Hepatocyte (in vitro differentiated cells): ENCODE measurements at regions not wholly inside any gene's neighbourhood (a gene's known extent, or its start where the extent isn't known, plus 50 kb on each side); places are given as distances from the start of the nearest gene placed in this dataset.

Experiments
- DNase-seq: peaks from one replicate; pipeline ENCODE4 v3.0.0-alpha.2; 2016; ENCODE audit warnings: low spot score
- H2AFZ ChIP-seq: fragments of 200-600 bp; sonication (generic); 2 replicates; pipeline ENCODE4 v1.6.0; 2016; ENCODE audit warnings: antibody characterized with exemption, mild to moderate bottlenecking
- H3K27ac ChIP-seq: fragments of 200-600 bp; sonication (generic); 2 replicates; pipeline ENCODE4 v1.5.1; 2016; ENCODE audit warnings: mild to moderate bottlenecking
- H3K27me3 ChIP-seq: fragments of 200-600 bp; sonication (generic); 2 replicates; pipeline ENCODE4 v1.6.1; 2016
- H3K36me3 ChIP-seq: fragments of 200-600 bp; sonication (generic); replicated peaks from 2 replicates; pipeline ENCODE4 v1.5.1; 2016; ENCODE audit warnings: low read depth; ENCODE audit not compliant: insufficient read depth
- H3K4me1 ChIP-seq: fragments of 200-600 bp; sonication (generic); 2 replicates; pipeline ENCODE4 v1.5.1; 2016; ENCODE audit warnings: mild to moderate bottlenecking, moderate library complexity; ENCODE audit not compliant: insufficient read depth
- H3K4me2 ChIP-seq: fragments of 200-600 bp; sonication (generic); 2 replicates; pipeline ENCODE4 v1.6.0; 2016
- H3K4me3 ChIP-seq: fragments of 200-600 bp; sonication (generic); 2 replicates; pipeline ENCODE4 v1.5.1; 2016; ENCODE audit warnings: mild to moderate bottlenecking
- H3K79me2 ChIP-seq: fragments of 200-600 bp; sonication (generic); 2 replicates; pipeline ENCODE4 v1.6.0; 2017; ENCODE audit warnings: mild to moderate bottlenecking
- H3K9me2 ChIP-seq: fragments of 200-600 bp; sonication (generic); replicated peaks from 2 replicates; pipeline ENCODE4 v1.6.0; 2017; ENCODE audit warnings: mild to moderate bottlenecking; ENCODE audit not compliant: insufficient read depth
- H3K9me3 ChIP-seq: fragments of 200-600 bp; sonication (generic); 2 replicates; pipeline ENCODE4 v1.5.1; 2016; ENCODE audit warnings: low read depth, mild to moderate bottlenecking
- H4K20me1 ChIP-seq: fragments of 200-600 bp; sonication (generic); 2 replicates; pipeline ENCODE4 v1.6.0; 2016; ENCODE audit warnings: mild to moderate bottlenecking; ENCODE audit not compliant: insufficient read depth, poor library complexity, severe bottlenecking
- EZH2 ChIP-seq: fragments of 200-600 bp; sonication (generic); IDR thresholded peaks from 2 replicates; pipeline ENCODE4 v1.6.1; 2016; ENCODE audit warnings: antibody characterized with exemption, mild to moderate bottlenecking, borderline replicate concordance
- EZH2phosphoT487 ChIP-seq: fragments of 200-600 bp; sonication (generic); IDR thresholded peaks from one replicate; pipeline ENCODE4 v1.6.1; 2018; ENCODE audit warnings: antibody characterized with exemption, mild to moderate bottlenecking, low read depth, moderate library complexity; ENCODE audit not compliant: unreplicated experiment, severe bottlenecking
- WGBS: methylation state at CpG from one replicate; pipeline ENCODE4 v1.1.6; 2016; ENCODE audit warnings: low lambda C conversion rate; ENCODE audit errors: missing lambda C conversion rate; 5-methylcytosine and 5-hydroxymethylcytosine counted together
- TF ChIP-seq, protein P1 (sequence below): fragments of 200-600 bp; sonication (generic); IDR thresholded peaks from 2 replicates; pipeline ENCODE4 v1.5.1; 2016; ENCODE audit warnings: antibody characterized with exemption, mild to moderate bottlenecking; ENCODE audit not compliant: poor library complexity

DNA sequence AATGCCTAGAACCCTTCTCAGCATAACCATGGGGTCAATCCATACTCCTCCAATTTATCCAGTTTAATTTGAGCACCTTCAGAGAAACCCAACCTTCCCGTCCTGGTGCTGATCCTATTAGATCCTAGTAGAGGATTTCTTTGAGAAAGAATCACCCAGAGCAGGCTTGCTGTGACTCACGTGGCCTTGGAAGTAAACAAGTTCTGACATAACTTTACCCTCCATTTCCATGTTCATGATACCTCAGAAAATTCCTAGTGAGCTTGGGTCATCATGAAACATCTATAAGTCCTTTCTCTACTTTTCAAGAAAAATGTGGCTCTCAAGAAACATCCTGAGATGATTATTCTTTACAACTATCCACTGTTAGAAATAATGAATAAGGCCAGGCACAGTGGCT is 71.7 kb downstream of the PRLHR start:
- H3K9me3 ChIP-seq: no peaks in the 10 kb centered on the region
- no peak for DNase-seq
- H3K36me3 ChIP-seq: no peaks in the 10 kb centered on the region
- no peaks in the 10 kb centered on the region for H3K79me2 ChIP-seq
- H3K27me3 ChIP-seq: no peaks in the 10 kb centered on the region
- H3K9me2 ChIP-seq: no peaks in the 10 kb centered on the region
- H2AFZ ChIP-seq: no peak overlapping the region
- H3K27ac ChIP-seq: no peak overlapping the region
- H3K4me2 ChIP-seq: no peak overlapping the region
- WGBS: 82% methylated on average over 2 of the region's 2 CpGs
- H3K4me1 ChIP-seq: no peaks in the 10 kb centered on the region
- no peak overlapping the region for H3K4me3 ChIP-seq
- TF ChIP-seq EZH2phosphoT487 (no peak), EZH2 (no peak)
- TF ChIP-seq, protein P1, sequence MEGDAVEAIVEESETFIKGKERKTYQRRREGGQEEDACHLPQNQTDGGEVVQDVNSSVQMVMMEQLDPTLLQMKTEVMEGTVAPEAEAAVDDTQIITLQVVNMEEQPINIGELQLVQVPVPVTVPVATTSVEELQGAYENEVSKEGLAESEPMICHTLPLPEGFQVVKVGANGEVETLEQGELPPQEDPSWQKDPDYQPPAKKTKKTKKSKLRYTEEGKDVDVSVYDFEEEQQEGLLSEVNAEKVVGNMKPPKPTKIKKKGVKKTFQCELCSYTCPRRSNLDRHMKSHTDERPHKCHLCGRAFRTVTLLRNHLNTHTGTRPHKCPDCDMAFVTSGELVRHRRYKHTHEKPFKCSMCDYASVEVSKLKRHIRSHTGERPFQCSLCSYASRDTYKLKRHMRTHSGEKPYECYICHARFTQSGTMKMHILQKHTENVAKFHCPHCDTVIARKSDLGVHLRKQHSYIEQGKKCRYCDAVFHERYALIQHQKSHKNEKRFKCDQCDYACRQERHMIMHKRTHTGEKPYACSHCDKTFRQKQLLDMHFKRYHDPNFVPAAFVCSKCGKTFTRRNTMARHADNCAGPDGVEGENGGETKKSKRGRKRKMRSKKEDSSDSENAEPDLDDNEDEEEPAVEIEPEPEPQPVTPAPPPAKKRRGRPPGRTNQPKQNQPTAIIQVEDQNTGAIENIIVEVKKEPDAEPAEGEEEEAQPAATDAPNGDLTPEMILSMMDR: no peak
- no peaks in the 10 kb centered on the region for H4K20me1 ChIP-seq

GRCh38 chr10:118522791-118523498 is 72.5 kb downstream of the PRLHR start:
- H4K20me1 ChIP-seq: no peaks in the 10 kb centered on the region
- H3K4me3 ChIP-seq: no peak overlapping the region
- no peak overlapping the region for H2AFZ ChIP-seq
- WGBS: 55% methylated on average over 2 of the region's 2 CpGs
- TF ChIP-seq, protein P1: no peak
- H3K79me2 ChIP-seq: no peaks in the 10 kb centered on the region
- H3K36me3 ChIP-seq: no peaks in the 10 kb centered on the region
- no peak overlapping the region for H3K4me2 ChIP-seq
- H3K9me3 ChIP-seq: no peaks in the 10 kb centered on the region
- no peak overlapping the region for H3K27ac ChIP-seq
- no peak for DNase-seq
- H3K27me3 ChIP-seq: no peaks in the 10 kb centered on the region
- no peaks in the 10 kb centered on the region for H3K4me1 ChIP-seq
- no peaks in the 10 kb centered on the region for H3K9me2 ChIP-seq

- H3K4me2 ChIP-seq: no peak overlapping the region
- H3K36me3 ChIP-seq: no peaks in the 10 kb centered on the region
- H2AFZ ChIP-seq: no peak overlapping the region
- H3K9me2 ChIP-seq: no peaks in the 10 kb centered on the region
- WGBS: 92% methylated on average over 5 of the region's 5 CpGs
- no peaks in the 10 kb centered on the region for H3K9me3 ChIP-seq
- no peaks in the 10 kb centered on the region for H3K27me3 ChIP-seq
- DNase-seq: no peak
- TF ChIP-seq EZH2phosphoT487 (no peak), EZH2 (no peak)
- TF ChIP-seq, protein P1: no peak
- H4K20me1 ChIP-seq: no peaks in the 10 kb centered on the region
- no peaks in the 10 kb centered on the region for H3K79me2 ChIP-seq
- no peaks in the 10 kb centered on the region for H3K4me1 ChIP-seq
- no peak overlapping the region for H3K27ac ChIP-seq
- no peak overlapping the region for H3K4me3 ChIP-seq
These were observed 73.9 kb downstream of the PRLHR start for GRCh38 chr10:118521415-118522117.
